Activated naive CD4-positive, alpha-beta T cell treated with anti-CD3 and anti-CD28 coated beads for 36 hours (primary cell): ENCODE measurements at regions not wholly inside any gene's neighbourhood (a gene's known extent, or its start where the extent isn't known, plus 50 kb on each side); places are given as distances from the start of the nearest gene placed in this dataset.
A peak's percentile ranks its signal among the peaks of the same experiment; 100 is the strongest.
"Not testable (repeated sequence)": the region's sequence is repeated elsewhere in the genome, so short reads cannot be mapped to it uniquely, and the experiment has no call there.

Experiments used
- CTCF ChIA-PET: fragments of 350-600 bp; sonication (Branson Sonifier 250); formaldehyde crosslinking; loops from one replicate; lab custom pipeline; 2021; ENCODE audit warnings: antibody characterized with exemption; lab: Charles Lee
- DNase-seq: peaks from one replicate; pipeline ENCODE4 v3.0.0-alpha.2; 2020
- H3K27ac Mint-ChIP-seq: one replicate; pipeline ENCODE4 v1.8.0; 2021; ENCODE audit warnings: mild to moderate bottlenecking, mixed read lengths
- H3K27me3 Mint-ChIP-seq: one replicate; pipeline ENCODE4 v1.8.0; 2021; ENCODE audit warnings: low read depth, mixed read lengths
- H3K36me3 Mint-ChIP-seq: one replicate; pipeline ENCODE4 v1.8.0; 2021; ENCODE audit warnings: low read depth, mixed read lengths
- H3K4me1 Mint-ChIP-seq: one replicate; pipeline ENCODE4 v1.8.0; 2021; ENCODE audit warnings: low read depth, mixed read lengths
- H3K4me3 Mint-ChIP-seq: one replicate; pipeline ENCODE4 v1.8.0; 2021; ENCODE audit warnings: mild to moderate bottlenecking, moderate library complexity, mixed read lengths
- H3K9me3 Mint-ChIP-seq: one replicate; pipeline ENCODE4 v1.8.0; 2021; ENCODE audit warnings: mixed read lengths
- intact Hi-C: fragments of 100-400 bp; cut with micrococcal nuclease; formaldehyde crosslinking; loops from one replicate; pipeline ENCODE4 v1.15.1; 2023

DNA sequence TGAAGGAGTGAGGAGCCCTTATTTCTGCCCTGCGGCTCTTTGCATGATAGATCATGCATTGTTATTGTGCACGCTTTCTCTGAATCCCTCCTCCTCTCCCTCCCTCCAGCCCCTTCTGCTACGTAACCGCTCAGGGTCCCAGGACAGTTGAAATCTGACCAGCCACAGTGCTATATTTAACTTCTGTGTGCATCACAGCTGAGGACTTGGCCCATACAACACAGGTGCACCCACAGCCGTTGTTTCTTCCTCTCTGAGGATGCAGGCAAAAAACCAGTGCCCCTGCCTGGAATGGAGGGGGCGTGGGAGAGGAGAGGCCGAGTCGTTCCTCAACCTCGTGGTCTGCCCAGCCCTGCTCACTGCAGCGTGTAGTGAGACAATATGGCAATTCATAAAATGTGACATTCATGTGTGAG lies 335.6 kb upstream of the CLINT1 start:
- H3K4me1 Mint-ChIP-seq, result no peaks in the 10 kb centered on the region
- intact Hi-C loops, result no loop called here
- no peak overlapping the region for H3K4me3 Mint-ChIP-seq
- CTCF ChIA-PET, result interaction anchor here (0.6 to 1.0 kb wide), 2 partner anchors 202 to 246 kb away, joined by 3 to 4 read pairs; no protein-coding TSS in a partner anchor
- no peak overlapping the region for H3K27ac Mint-ChIP-seq
- no peaks in the 10 kb centered on the region for H3K9me3 Mint-ChIP-seq
- no peaks in the 10 kb centered on the region for H3K36me3 Mint-ChIP-seq
- DNase-seq, result no peak
- H3K27me3 Mint-ChIP-seq, result no peaks in the 10 kb centered on the region

DNA sequence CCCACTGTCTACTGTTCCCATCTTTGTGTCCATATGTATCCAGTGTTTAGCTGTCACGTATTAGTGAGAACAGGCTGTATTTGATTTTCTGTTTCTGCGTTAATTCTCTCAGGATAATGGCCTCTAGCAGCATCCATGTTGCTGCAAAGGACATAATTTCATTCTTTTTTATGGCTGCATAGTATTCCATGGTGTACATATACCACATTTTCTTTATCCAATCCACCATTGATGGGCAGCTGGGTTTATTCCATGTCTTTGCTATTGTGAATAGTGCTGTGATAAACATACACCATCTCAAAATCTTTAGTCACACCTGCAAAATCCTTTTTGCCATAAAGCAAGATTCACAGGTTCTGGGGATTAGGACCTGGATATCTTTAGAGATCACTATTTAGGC lies 334.4 kb upstream of the CLINT1 start:
- H3K36me3 Mint-ChIP-seq, H3K27ac Mint-ChIP-seq, H3K27me3 Mint-ChIP-seq, intact Hi-C loops, H3K4me3 Mint-ChIP-seq, H3K4me1 Mint-ChIP-seq, DNase-seq, H3K9me3 Mint-ChIP-seq: not testable (repeated sequence)
- CTCF ChIA-PET, result interaction anchor here (1.0 kb wide), 1 partner anchor 245 kb away, joined by 3 read pairs; no protein-coding TSS in a partner anchor

DNA sequence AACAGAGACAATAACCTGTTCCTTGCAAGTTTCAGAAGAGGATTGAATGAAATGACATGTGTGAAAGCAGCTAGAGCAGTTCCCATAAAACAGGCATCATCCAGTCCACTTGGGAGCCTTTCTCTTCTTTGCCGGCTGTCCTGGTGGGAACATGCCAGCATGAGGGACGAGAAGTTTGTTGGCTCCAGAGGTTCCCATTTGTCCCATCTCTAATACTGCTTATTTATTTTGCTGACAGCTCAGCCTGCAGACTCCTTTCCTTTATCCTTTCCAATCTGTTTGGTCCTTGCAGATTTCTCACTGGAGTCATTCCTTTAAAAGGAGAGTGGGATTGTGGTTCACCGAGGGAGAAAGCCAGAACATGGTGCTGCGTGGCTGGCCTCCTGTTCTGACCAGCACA lies 321.5 kb upstream of the CLINT1 start:
- H3K4me3 Mint-ChIP-seq, result no peak overlapping the region
- H3K36me3 Mint-ChIP-seq, result no peaks in the 10 kb centered on the region
- peaks cover 3% of the 10 kb centered on the region for H3K27me3 Mint-ChIP-seq
- H3K27ac Mint-ChIP-seq, result no peak overlapping the region
- CTCF ChIA-PET, result interaction anchor here (0.8 kb wide), 1 partner anchor 927 kb away, joined by 3 read pairs; no protein-coding TSS in a partner anchor
- no peaks in the 10 kb centered on the region for H3K4me1 Mint-ChIP-seq
- no peak for DNase-seq
- no peaks in the 10 kb centered on the region for H3K9me3 Mint-ChIP-seq
- intact Hi-C loops, result no loop called here

DNA sequence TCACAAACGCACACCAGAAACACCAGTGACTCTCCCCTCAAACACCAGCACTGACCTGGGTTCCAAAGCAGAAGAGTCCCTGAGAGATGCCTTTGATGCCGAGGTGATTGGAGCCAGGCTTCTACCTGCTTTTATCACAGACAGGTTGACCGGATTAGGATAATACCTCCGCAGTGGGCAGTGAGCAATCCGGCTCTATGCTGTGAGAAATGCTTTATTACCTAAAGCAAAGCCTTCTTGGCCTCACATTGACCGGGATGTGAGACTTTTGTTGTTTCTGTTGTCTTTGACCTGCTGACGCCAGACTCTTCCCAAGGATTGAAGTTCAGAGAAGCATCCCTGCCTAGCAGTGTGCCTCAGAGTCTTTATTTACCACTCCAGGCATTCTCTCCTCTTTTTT lies 320.3 kb upstream of the CLINT1 start:
- CTCF ChIA-PET, result no interaction called here
- Mint-ChIP-seq H3K27ac (no peak overlapping the region), H3K9me3 (no peaks in the 10 kb centered on the region), H3K27me3 (peaks cover 2% of the 10 kb centered on the region), H3K4me1 (no peaks in the 10 kb centered on the region), H3K36me3 (no peaks in the 10 kb centered on the region), H3K4me3 (no peak overlapping the region)
- DNase-seq, result no peak
- intact Hi-C loops, result no loop called here

GRCh38 chr5:158178535-158178934 lies 319.6 kb upstream of the CLINT1 start:
- intact Hi-C loops, result no loop called here
- no peak for DNase-seq
- Mint-ChIP-seq H3K9me3 (no peaks in the 10 kb centered on the region), H3K4me3 (no peak overlapping the region), H3K27me3 (no peaks in the 10 kb centered on the region), H3K4me1 (no peaks in the 10 kb centered on the region), H3K36me3 (no peaks in the 10 kb centered on the region), H3K27ac (no peak overlapping the region)
- CTCF ChIA-PET, result no interaction called here

GRCh38 chr5:158177146-158177545 lies 318.2 kb upstream of the CLINT1 start:
- intact Hi-C loops, result no loop called here
- DNase-seq, result no peak
- CTCF ChIA-PET, result interaction anchor here (0.7 to 1.6 kb wide), 2 partner anchors 37 to 930 kb away, joined by 5 to 7 read pairs; no protein-coding TSS in a partner anchor
- Mint-ChIP-seq H3K27me3 (no peaks in the 10 kb centered on the region), H3K4me3 (no peak overlapping the region), H3K36me3 (no peaks in the 10 kb centered on the region), H3K4me1 (no peaks in the 10 kb centered on the region), H3K9me3 (no peaks in the 10 kb centered on the region), H3K27ac (no peak overlapping the region)

DNA sequence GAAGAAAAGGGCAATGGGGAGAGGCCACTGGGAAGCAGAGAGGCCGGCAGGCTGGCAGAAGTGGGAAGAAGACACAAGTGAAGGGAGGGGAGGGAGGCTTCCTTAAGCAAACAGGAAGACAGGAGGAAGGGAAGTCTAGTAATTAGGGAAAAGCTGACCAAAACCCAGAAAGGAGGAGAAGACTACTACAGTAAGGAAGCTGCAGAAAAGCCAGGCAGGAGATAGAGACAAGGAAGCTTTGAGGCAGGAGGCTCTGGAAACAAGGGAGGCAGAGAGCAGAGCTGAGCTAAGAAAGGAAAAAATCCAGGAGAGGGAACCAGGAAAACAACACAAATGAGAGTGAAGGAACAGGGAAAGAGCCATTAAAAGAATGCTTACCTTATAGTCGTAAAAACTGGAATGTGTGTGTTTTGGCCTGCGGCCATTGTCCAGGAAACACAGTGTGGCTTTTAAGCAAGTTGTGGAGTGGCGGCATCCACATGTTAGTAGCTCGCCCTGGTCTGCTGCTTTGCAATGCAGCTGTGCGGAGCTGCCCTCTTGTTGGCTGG lies 317.1 kb upstream of the CLINT1 start:
- no peak for DNase-seq
- CTCF ChIA-PET, result interaction anchor here (1.6 to 1.7 kb wide), 3 partner anchors 519 to 931 kb away, joined by 7 to 14 read pairs (median 12); no protein-coding TSS in a partner anchor
- Mint-ChIP-seq H3K27ac (no peak overlapping the region), H3K4me1 (no peaks in the 10 kb centered on the region), H3K4me3 (no peak overlapping the region), H3K36me3 (no peaks in the 10 kb centered on the region), H3K9me3 (no peaks in the 10 kb centered on the region), H3K27me3 (no peaks in the 10 kb centered on the region)
- intact Hi-C loops, result loop anchor here (1.0 kb wide), 3 partner anchors 519 to 957 kb away; no protein-coding TSS in a partner anchor

DNA sequence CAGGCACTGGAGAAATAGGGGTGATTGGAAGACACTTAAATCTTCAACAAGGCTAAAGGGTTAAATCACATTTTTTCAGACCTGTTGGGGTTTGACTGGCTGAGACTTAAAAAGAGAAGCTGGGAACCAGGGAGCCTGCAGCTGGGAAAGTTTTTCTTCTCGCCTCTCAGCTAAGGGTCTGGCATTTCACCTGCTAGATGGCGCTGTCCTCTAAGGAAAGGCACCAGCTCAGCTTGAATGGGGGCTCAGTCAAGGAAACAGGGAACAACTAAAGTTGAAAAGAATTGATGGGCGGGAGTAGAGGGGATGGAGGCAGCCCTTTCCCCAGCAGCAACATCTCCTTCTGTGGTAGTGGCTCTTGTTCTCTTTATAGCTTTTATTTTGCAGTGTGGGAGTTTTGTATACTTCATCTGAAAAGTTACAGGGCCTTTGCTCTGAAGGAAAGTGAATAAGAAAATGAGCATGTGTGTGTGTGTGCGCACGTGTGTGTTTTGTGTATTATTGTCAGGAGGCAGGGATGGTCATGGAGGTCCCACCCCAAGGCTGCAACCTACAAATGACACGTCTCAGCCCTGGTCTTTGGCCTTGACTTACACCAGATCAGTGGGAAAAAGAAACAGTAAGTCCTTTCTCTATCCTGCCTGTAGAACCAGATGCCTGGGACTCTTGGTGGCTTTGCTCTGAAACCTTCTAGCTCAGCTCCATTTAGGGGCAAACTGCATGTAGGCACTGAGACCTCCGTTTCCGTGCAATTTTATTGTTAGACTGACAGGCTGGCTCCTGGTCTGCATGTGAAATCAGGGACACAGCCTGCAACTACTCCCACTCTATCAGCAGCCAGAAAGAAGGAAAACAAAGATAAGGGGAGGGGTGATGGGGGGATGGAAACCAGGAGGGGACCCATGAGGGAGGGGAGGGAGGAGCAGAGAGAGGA lies 316.2 kb upstream of the CLINT1 start:
- Mint-ChIP-seq H3K4me3 (no peak overlapping the region), H3K27ac (no peak overlapping the region)

DNA sequence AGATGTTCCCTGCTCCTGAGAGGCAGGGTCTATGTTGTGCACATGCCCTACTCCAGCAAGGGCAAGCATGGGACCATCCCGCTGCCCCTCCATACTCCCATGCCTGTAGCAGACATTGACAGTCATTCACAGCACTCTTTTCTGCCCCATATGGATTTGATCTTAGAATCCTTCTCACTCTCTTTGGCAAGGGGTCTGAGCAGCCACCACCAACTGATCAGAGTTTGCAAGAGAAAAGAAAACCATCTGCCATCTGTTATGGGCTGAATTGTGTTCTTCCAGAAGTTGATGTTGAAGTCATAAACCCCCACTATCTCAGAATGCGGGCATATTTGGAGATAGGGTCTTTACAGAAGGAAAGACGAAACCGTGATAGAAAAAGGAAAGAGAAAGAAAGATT lies 315.1 kb upstream of the CLINT1 start:
- no peak overlapping the region for H3K4me3 Mint-ChIP-seq
- no peaks in the 10 kb centered on the region for H3K27me3 Mint-ChIP-seq
- no peaks in the 10 kb centered on the region for H3K36me3 Mint-ChIP-seq
- CTCF ChIA-PET, result interaction anchor here (0.8 to 1.7 kb wide), 8 partner anchors 11 to 937 kb away, joined by 3 to 14 read pairs (median 4); no protein-coding TSS in a partner anchor
- H3K4me1 Mint-ChIP-seq, result no peaks in the 10 kb centered on the region
- no peak overlapping the region for H3K27ac Mint-ChIP-seq
- no peaks in the 10 kb centered on the region for H3K9me3 Mint-ChIP-seq
- DNase-seq, result no peak
- intact Hi-C loops, result no loop called here

More for the DNA sequence above, 316.2 kb upstream of the CLINT1 start:
- no peaks in the 10 kb centered on the region for H3K36me3 Mint-ChIP-seq
- H3K9me3 Mint-ChIP-seq, result no peaks in the 10 kb centered on the region
- peak; percentile 75 for DNase-seq
- no peaks in the 10 kb centered on the region for H3K27me3 Mint-ChIP-seq
- CTCF ChIA-PET, result interaction anchor here (0.6 to 1.7 kb wide), 25 partner anchors 13 to 957 kb away, joined by 3 to 14 read pairs (median 4); no protein-coding TSS in a partner anchor
- no peaks in the 10 kb centered on the region for H3K4me1 Mint-ChIP-seq
- intact Hi-C loops, result loop anchor here (1.0 kb wide), 3 partner anchors 520 to 958 kb away; no protein-coding TSS in a partner anchor

- Mint-ChIP-seq H3K27ac (no peak overlapping the region), H3K9me3 (no peaks in the 10 kb centered on the region), H3K4me1 (no peaks in the 10 kb centered on the region), H3K27me3 (no peaks in the 10 kb centered on the region), H3K36me3 (no peaks in the 10 kb centered on the region), H3K4me3 (no peak overlapping the region)
- CTCF ChIA-PET, result interaction anchor here (0.6 kb wide), 1 partner anchor 961 kb away, joined by 3 read pairs; no protein-coding TSS in a partner anchor
- intact Hi-C loops, result no loop called here
- DNase-seq, result no peak
These were observed 313.1 kb upstream of the CLINT1 start for GRCh38 chr5:158172005-158172404.

- no peak overlapping the region for H3K27ac Mint-ChIP-seq
- H3K27me3 Mint-ChIP-seq, result no peaks in the 10 kb centered on the region
- H3K4me3 Mint-ChIP-seq, result no peak overlapping the region
- no peak for DNase-seq
- H3K9me3 Mint-ChIP-seq, result no peaks in the 10 kb centered on the region
- intact Hi-C loops, result no loop called here
- H3K36me3 Mint-ChIP-seq, result no peaks in the 10 kb centered on the region
- CTCF ChIA-PET, result interaction anchor here (0.6 to 1.8 kb wide), 4 partner anchors 74 to 962 kb away, joined by 3 to 4 read pairs (median 4); no protein-coding TSS in a partner anchor
- no peaks in the 10 kb centered on the region for H3K4me1 Mint-ChIP-seq
These were observed 311.6 kb upstream of the CLINT1 start for GRCh38 chr5:158170534-158170933.

DNA sequence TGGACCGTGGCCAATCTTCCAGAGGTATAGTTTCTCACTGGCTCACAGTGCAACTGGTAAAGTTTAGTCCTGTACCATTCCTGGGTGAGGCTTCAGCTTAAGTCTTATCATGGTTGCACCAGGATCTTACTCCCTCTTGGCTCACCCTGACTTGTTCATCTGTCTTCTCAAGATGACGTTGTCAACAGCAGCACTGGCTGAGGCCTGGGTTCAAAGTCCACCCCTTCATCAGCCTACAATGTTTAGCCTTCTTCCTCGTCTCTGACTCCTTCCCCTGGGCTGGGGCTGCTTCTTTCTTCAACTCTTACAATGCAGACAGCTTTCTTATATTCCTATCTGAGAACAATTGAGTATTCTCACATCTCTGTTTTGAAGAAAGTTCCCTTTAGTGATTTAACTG lies 311.1 kb upstream of the CLINT1 start:
- Mint-ChIP-seq H3K36me3 (no peaks in the 10 kb centered on the region), H3K4me3 (no peak overlapping the region)
- CTCF ChIA-PET, result interaction anchor here (0.6 to 1.8 kb wide), 4 partner anchors 34 to 238 kb away, joined by 3 to 4 read pairs (median 3); no protein-coding TSS in a partner anchor

More for the DNA sequence above, 311.1 kb upstream of the CLINT1 start:
- DNase-seq, result no peak
- Mint-ChIP-seq H3K27me3 (peaks cover 3% of the 10 kb centered on the region), H3K27ac (no peak overlapping the region), H3K9me3 (no peaks in the 10 kb centered on the region), H3K4me1 (no peaks in the 10 kb centered on the region)
- intact Hi-C loops, result no loop called here
